ENCODE measurements at regions not wholly inside any gene's neighbourhood (a gene's known extent, or its start where the extent isn't known, plus 50 kb on each side); places are given as distances from the start of the nearest gene placed in this dataset.

DNA sequence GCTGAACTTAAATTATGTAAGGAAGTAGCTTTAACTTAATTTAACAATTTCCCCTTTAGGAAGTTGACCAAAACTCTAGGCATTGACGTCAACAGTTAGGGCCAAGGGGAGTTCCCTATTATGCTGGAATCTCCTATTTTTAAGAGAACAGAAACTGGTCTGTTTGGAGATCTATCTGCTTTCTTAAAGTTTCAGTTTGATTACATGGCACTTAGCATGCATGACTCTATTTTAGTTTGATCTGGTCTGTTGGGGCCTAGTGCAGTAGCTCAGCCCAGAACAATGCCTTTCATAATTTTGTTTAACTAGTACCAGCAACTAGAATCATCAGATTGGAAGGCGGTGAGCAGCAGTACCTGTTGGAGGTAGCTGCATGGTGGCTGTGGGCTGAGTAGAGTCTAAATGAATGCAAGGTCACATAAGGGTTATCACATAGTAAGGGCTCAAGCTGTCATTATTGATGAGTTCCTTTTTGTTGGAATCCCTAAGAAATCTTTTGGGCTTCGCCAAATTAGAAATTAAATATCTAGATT lies 60.5 kb upstream of the ZNG1B start:
- TF ChIP-seq, protein P1, sequence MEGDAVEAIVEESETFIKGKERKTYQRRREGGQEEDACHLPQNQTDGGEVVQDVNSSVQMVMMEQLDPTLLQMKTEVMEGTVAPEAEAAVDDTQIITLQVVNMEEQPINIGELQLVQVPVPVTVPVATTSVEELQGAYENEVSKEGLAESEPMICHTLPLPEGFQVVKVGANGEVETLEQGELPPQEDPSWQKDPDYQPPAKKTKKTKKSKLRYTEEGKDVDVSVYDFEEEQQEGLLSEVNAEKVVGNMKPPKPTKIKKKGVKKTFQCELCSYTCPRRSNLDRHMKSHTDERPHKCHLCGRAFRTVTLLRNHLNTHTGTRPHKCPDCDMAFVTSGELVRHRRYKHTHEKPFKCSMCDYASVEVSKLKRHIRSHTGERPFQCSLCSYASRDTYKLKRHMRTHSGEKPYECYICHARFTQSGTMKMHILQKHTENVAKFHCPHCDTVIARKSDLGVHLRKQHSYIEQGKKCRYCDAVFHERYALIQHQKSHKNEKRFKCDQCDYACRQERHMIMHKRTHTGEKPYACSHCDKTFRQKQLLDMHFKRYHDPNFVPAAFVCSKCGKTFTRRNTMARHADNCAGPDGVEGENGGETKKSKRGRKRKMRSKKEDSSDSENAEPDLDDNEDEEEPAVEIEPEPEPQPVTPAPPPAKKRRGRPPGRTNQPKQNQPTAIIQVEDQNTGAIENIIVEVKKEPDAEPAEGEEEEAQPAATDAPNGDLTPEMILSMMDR (IDR thresholded peaks at IDR 0.05): no peak
- TF ChIP-seq ZFX (IDR thresholded peaks at IDR 0.05; ENCODE audit: borderline replicate concordance): no peak
